HEK293T (cell line): ENCODE measurements at regions not wholly inside any gene's neighbourhood (a gene's known extent, or its start where the extent isn't known, plus 50 kb on each side); places are given as distances from the start of the nearest gene placed in this dataset.

Source experiments
- CTBP1 ChIP-seq: fragments of 450-650 bp; IDR thresholded peaks from 2 replicates; pipeline ENCODE4 v1.6.1; 2016; ENCODE audit warnings: borderline replicate concordance
- ELF4 ChIP-seq: fragments of 450-650 bp; IDR thresholded peaks from 2 replicates; pipeline ENCODE4 v1.6.1; 2017; ENCODE audit warnings: antibody characterized with exemption
- FOXA1 ChIP-seq: fragments of 450-650 bp; IDR thresholded peaks from 2 replicates; pipeline ENCODE4 v1.6.1; 2016; ENCODE audit warnings: mild to moderate bottlenecking
- FOXM1 ChIP-seq: fragments of 450-650 bp; IDR thresholded peaks from 2 replicates; pipeline ENCODE4 v1.6.1; 2017; ENCODE audit warnings: mild to moderate bottlenecking, borderline replicate concordance
- L3MBTL2 ChIP-seq: fragments of 450-650 bp; conservative IDR thresholded peaks from 2 replicates; pipeline ENCODE4 v1.6.1; 2016; ENCODE audit warnings: mild to moderate bottlenecking
- NFRKB ChIP-seq: fragments of 450-650 bp; IDR thresholded peaks from 2 replicates; pipeline ENCODE4 v1.6.1; 2016; ENCODE audit warnings: mild to moderate bottlenecking, moderate library complexity
- SP1 ChIP-seq: fragments of 450-650 bp; IDR thresholded peaks from 2 replicates; pipeline ENCODE4 v1.6.1; 2017
- SUZ12 ChIP-seq: fragments of 450-650 bp; IDR thresholded peaks from 2 replicates; pipeline ENCODE4 v1.6.1; 2016; ENCODE audit warnings: mild to moderate bottlenecking
- TARDBP ChIP-seq: fragments of 450-650 bp; IDR thresholded peaks from 2 replicates; pipeline ENCODE4 v1.6.1; 2016
- ZNF384 ChIP-seq: fragments of 450-650 bp; IDR thresholded peaks from 2 replicates; pipeline ENCODE4 v1.6.1; 2016

GRCh38 chr7:106583100-106583499 lies 77.9 kb downstream of the CCDC71L start:
- no peak for TF ChIP-seq ZNF384
- no peak for TF ChIP-seq SUZ12
- no peak for TF ChIP-seq TARDBP
- no peak for TF ChIP-seq CTBP1
- no peak for TF ChIP-seq L3MBTL2
- no peak for TF ChIP-seq SP1
- TF ChIP-seq NFRKB, result no peak
- TF ChIP-seq ELF4, result no peak
- TF ChIP-seq FOXA1, result no peak
- TF ChIP-seq FOXM1, result no peak
